ENCODE measurements at regions not wholly inside any gene's neighbourhood (a gene's known extent, or its start where the extent isn't known, plus 50 kb on each side); places are given as distances from the start of the nearest gene placed in this dataset.

- 89% methylated on average over 3 of the region's 3 CpGs for WGBS
- Histone ChIP-seq H3K27me3 (ENCODE audit: insufficient read depth, low read length) (no peaks in the 10 kb centered on the region), H3K36me3 (ENCODE audit: insufficient read depth, low read length) (no peaks in the 10 kb centered on the region), H3K9me3 (ENCODE audit: insufficient read depth, low read depth, low read length) (no peaks in the 10 kb centered on the region), H3K27ac (ENCODE audit: low read depth, low read length) (no peak overlapping the region), H3K9ac (ENCODE audit: low read depth, low read length) (no peak overlapping the region), H3K4me1 (ENCODE audit: insufficient read depth, low read length) (peaks cover 12% of the 10 kb centered on the region), H3K4me3 (ENCODE audit: low read length) (no peak overlapping the region)
Observed at GRCh38 chr1:199675937-199676336, 351.6 kb upstream of the NR5A2 start.

GRCh38 chr1:199678771-199679170, 348.7 kb upstream of the NR5A2 start:
- Histone ChIP-seq H3K4me3 (ENCODE audit: low read length) (no peak overlapping the region), H3K27ac (ENCODE audit: low read depth, low read length) (no peak overlapping the region), H3K9me3 (ENCODE audit: insufficient read depth, low read depth, low read length) (no peaks in the 10 kb centered on the region), H3K36me3 (ENCODE audit: insufficient read depth, low read length) (no peaks in the 10 kb centered on the region), H3K9ac (ENCODE audit: low read depth, low read length) (no peak overlapping the region), H3K27me3 (ENCODE audit: insufficient read depth, low read length) (no peaks in the 10 kb centered on the region), H3K4me1 (ENCODE audit: insufficient read depth, low read length) (peaks cover 12% of the 10 kb centered on the region)
- WGBS: no CpG with 5 or more reads among the region's 1 CpG

- H3K27ac ChIP-seq (ENCODE audit: low read depth, low read length): no peak overlapping the region
- no peak overlapping the region for H3K4me3 ChIP-seq (ENCODE audit: low read length)
- H3K9me3 ChIP-seq (ENCODE audit: insufficient read depth, low read depth, low read length): no peaks in the 10 kb centered on the region
- H3K36me3 ChIP-seq (ENCODE audit: insufficient read depth, low read length): no peaks in the 10 kb centered on the region
- H3K4me1 ChIP-seq (ENCODE audit: insufficient read depth, low read length): peaks cover 18% of the 10 kb centered on the region
- H3K9ac ChIP-seq (ENCODE audit: low read depth, low read length): no peak overlapping the region
- no peaks in the 10 kb centered on the region for H3K27me3 ChIP-seq (ENCODE audit: insufficient read depth, low read length)
Observed at GRCh38 chr1:199682081-199682480, 345.4 kb upstream of the NR5A2 start.

- no peak overlapping the region for H3K4me3 ChIP-seq (ENCODE audit: low read length)
- peaks cover 33% of the 10 kb centered on the region for H3K4me1 ChIP-seq (ENCODE audit: insufficient read depth, low read length)
- H3K36me3 ChIP-seq (ENCODE audit: insufficient read depth, low read length): no peaks in the 10 kb centered on the region
- H3K9ac ChIP-seq (ENCODE audit: low read depth, low read length): no peak overlapping the region
- H3K27me3 ChIP-seq (ENCODE audit: insufficient read depth, low read length): no peaks in the 10 kb centered on the region
- H3K27ac ChIP-seq (ENCODE audit: low read depth, low read length): no peak overlapping the region
- no peaks in the 10 kb centered on the region for H3K9me3 ChIP-seq (ENCODE audit: insufficient read depth, low read depth, low read length)
- WGBS: 88% methylated on average over 1 of the region's 1 CpG
Observed at GRCh38 chr1:199684686-199685273, 342.7 kb upstream of the NR5A2 start.

- H3K4me1 ChIP-seq (ENCODE audit: insufficient read depth, low read length): peaks cover 39% of the 10 kb centered on the region
- no peak overlapping the region for H3K9ac ChIP-seq (ENCODE audit: low read depth, low read length)
- H3K9me3 ChIP-seq (ENCODE audit: insufficient read depth, low read depth, low read length): no peaks in the 10 kb centered on the region
- no peaks in the 10 kb centered on the region for H3K36me3 ChIP-seq (ENCODE audit: insufficient read depth, low read length)
- WGBS: 84% methylated on average over 2 of the region's 2 CpGs
- no peaks in the 10 kb centered on the region for H3K27me3 ChIP-seq (ENCODE audit: insufficient read depth, low read length)
- no peak overlapping the region for H3K27ac ChIP-seq (ENCODE audit: low read depth, low read length)
- no peak overlapping the region for H3K4me3 ChIP-seq (ENCODE audit: low read length)
Observed at GRCh38 chr1:199685369-199685768, 342.1 kb upstream of the NR5A2 start.

- no peaks in the 10 kb centered on the region for H3K9me3 ChIP-seq (ENCODE audit: insufficient read depth, low read depth, low read length)
- H3K4me3 ChIP-seq (ENCODE audit: low read length): no peak overlapping the region
- H3K27me3 ChIP-seq (ENCODE audit: insufficient read depth, low read length): no peaks in the 10 kb centered on the region
- H3K36me3 ChIP-seq (ENCODE audit: insufficient read depth, low read length): no peaks in the 10 kb centered on the region
- no peak overlapping the region for H3K27ac ChIP-seq (ENCODE audit: low read depth, low read length)
- H3K9ac ChIP-seq (ENCODE audit: low read depth, low read length): no peak overlapping the region
- WGBS: 69% methylated on average over 4 of the region's 4 CpGs
- peaks cover 53% of the 10 kb centered on the region for H3K4me1 ChIP-seq (ENCODE audit: insufficient read depth, low read length)
Observed at GRCh38 chr1:199687321-199687720, 340.2 kb upstream of the NR5A2 start.

- Histone ChIP-seq H3K4me1 (ENCODE audit: insufficient read depth, low read length) (peaks cover 53% of the 10 kb centered on the region), H3K27ac (ENCODE audit: low read depth, low read length) (no peak overlapping the region), H3K36me3 (ENCODE audit: insufficient read depth, low read length) (no peaks in the 10 kb centered on the region), H3K27me3 (ENCODE audit: insufficient read depth, low read length) (no peaks in the 10 kb centered on the region), H3K9me3 (ENCODE audit: insufficient read depth, low read depth, low read length) (no peaks in the 10 kb centered on the region), H3K9ac (ENCODE audit: low read depth, low read length) (no peak overlapping the region), H3K4me3 (ENCODE audit: low read length) (no peak overlapping the region)
- WGBS: 64% methylated on average over 3 of the region's 3 CpGs
Observed at GRCh38 chr1:199688133-199688676, 339.3 kb upstream of the NR5A2 start.

- no peak overlapping the region for H3K9ac ChIP-seq (ENCODE audit: low read depth, low read length)
Observed at GRCh38 chr1:199688774-199689173, 338.7 kb upstream of the NR5A2 start.

GRCh38 chr1:199690496-199690895, 337.0 kb upstream of the NR5A2 start:
- no peak overlapping the region for H3K4me3 ChIP-seq (ENCODE audit: low read length)

More at GRCh38 chr1:199688774-199689173, 338.7 kb upstream of the NR5A2 start:
- Histone ChIP-seq H3K9me3 (ENCODE audit: insufficient read depth, low read depth, low read length) (no peaks in the 10 kb centered on the region), H3K4me1 (ENCODE audit: insufficient read depth, low read length) (peaks cover 53% of the 10 kb centered on the region), H3K36me3 (ENCODE audit: insufficient read depth, low read length) (no peaks in the 10 kb centered on the region), H3K27me3 (ENCODE audit: insufficient read depth, low read length) (no peaks in the 10 kb centered on the region), H3K27ac (ENCODE audit: low read depth, low read length) (no peak overlapping the region), H3K4me3 (ENCODE audit: low read length) (no peak overlapping the region)

GRCh38 chr1:199691540-199691939, 336.0 kb upstream of the NR5A2 start:
- H3K27ac ChIP-seq (ENCODE audit: low read depth, low read length): no peak overlapping the region
- H3K9ac ChIP-seq (ENCODE audit: low read depth, low read length): no peak overlapping the region
- no peaks in the 10 kb centered on the region for H3K27me3 ChIP-seq (ENCODE audit: insufficient read depth, low read length)
- no peak overlapping the region for H3K4me3 ChIP-seq (ENCODE audit: low read length)
- H3K36me3 ChIP-seq (ENCODE audit: insufficient read depth, low read length): no peaks in the 10 kb centered on the region
- 59% methylated on average over 3 of the region's 3 CpGs for WGBS
- H3K4me1 ChIP-seq (ENCODE audit: insufficient read depth, low read length): peaks cover 52% of the 10 kb centered on the region
- H3K9me3 ChIP-seq (ENCODE audit: insufficient read depth, low read depth, low read length): no peaks in the 10 kb centered on the region

More at GRCh38 chr1:199690496-199690895, 337.0 kb upstream of the NR5A2 start:
- Histone ChIP-seq H3K27ac (ENCODE audit: low read depth, low read length) (no peak overlapping the region), H3K36me3 (ENCODE audit: insufficient read depth, low read length) (no peaks in the 10 kb centered on the region), H3K9ac (ENCODE audit: low read depth, low read length) (no peak overlapping the region), H3K9me3 (ENCODE audit: insufficient read depth, low read depth, low read length) (no peaks in the 10 kb centered on the region), H3K4me1 (ENCODE audit: insufficient read depth, low read length) (peaks cover 53% of the 10 kb centered on the region), H3K27me3 (ENCODE audit: insufficient read depth, low read length) (no peaks in the 10 kb centered on the region)
- WGBS: 85% methylated on average over 1 of the region's 1 CpG

- H3K4me1 ChIP-seq (ENCODE audit: insufficient read depth, low read length): peaks cover 30% of the 10 kb centered on the region
- H3K27me3 ChIP-seq (ENCODE audit: insufficient read depth, low read length): no peaks in the 10 kb centered on the region
- no peak overlapping the region for H3K4me3 ChIP-seq (ENCODE audit: low read length)
- no peak overlapping the region for H3K9ac ChIP-seq (ENCODE audit: low read depth, low read length)
- H3K36me3 ChIP-seq (ENCODE audit: insufficient read depth, low read length): no peaks in the 10 kb centered on the region
- H3K27ac ChIP-seq (ENCODE audit: low read depth, low read length): no peak overlapping the region
- no peaks in the 10 kb centered on the region for H3K9me3 ChIP-seq (ENCODE audit: insufficient read depth, low read depth, low read length)
- 100% methylated on average over 2 of the region's 2 CpGs for WGBS
Observed at GRCh38 chr1:199693724-199694123, 333.8 kb upstream of the NR5A2 start.

GRCh38 chr1:199696225-199696624, 331.3 kb upstream of the NR5A2 start:
- Histone ChIP-seq H3K27me3 (ENCODE audit: insufficient read depth, low read length) (no peaks in the 10 kb centered on the region), H3K27ac (ENCODE audit: low read depth, low read length) (no peak overlapping the region), H3K4me3 (ENCODE audit: low read length) (no peak overlapping the region), H3K9ac (ENCODE audit: low read depth, low read length) (no peak overlapping the region), H3K9me3 (ENCODE audit: insufficient read depth, low read depth, low read length) (no peaks in the 10 kb centered on the region), H3K4me1 (ENCODE audit: insufficient read depth, low read length) (0 out of 2 replicates have a peak, but pooled peaks cover 7% of the 10 kb centered on the region), H3K36me3 (ENCODE audit: insufficient read depth, low read length) (no peaks in the 10 kb centered on the region)
- WGBS: 88% methylated on average over 1 of the region's 2 CpGs

Measured in HUES64 (cell line).